ENCODE measurements at regions not wholly inside any gene's neighbourhood (a gene's known extent, or its start where the extent isn't known, plus 50 kb on each side); places are given as distances from the start of the nearest gene placed in this dataset.

DNA sequence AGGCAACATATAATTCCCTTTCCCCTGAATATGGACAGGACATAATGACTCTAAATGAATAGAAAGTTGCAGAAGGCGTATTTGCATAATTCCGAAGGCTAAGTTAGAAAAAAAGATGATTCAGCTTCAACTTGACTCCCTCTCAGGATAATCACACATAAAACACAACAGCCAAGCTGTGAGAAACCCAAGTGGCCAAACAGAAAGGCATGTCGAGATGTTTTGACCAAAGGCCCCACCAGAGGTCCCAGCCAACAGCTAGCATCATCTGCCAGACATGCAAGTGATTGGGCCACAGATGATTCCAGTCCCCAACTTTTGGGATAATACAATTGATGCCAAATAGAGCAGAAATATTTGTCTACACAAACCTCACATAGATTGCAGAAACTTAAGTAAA, 444.9 kb downstream of the LTN1 start:
- Histone ChIP-seq H3F3A (ENCODE audit: low read depth) (no peaks in the 10 kb centered on the region), H4K20me1 (ENCODE audit: insufficient read depth, low read length, poor library complexity, severe bottlenecking) (no peaks in the 10 kb centered on the region), H3K79me2 (ENCODE audit: insufficient read depth, low read length) (no peaks in the 10 kb centered on the region), H3K27me3 (ENCODE audit: insufficient read depth, low read length, poor library complexity, severe bottlenecking) (no peaks in the 10 kb centered on the region), H3K9ac (ENCODE audit: low read depth, low read length, poor library complexity, severe bottlenecking) (no peak overlapping the region), H3K36me3 (ENCODE audit: insufficient read depth, low read length) (no peaks in the 10 kb centered on the region), H3K4me3 (ENCODE audit: low read length, poor library complexity, severe bottlenecking) (no peak overlapping the region), H3K4me2 (ENCODE audit: low read depth, low read length, poor library complexity, severe bottlenecking) (no peak overlapping the region), H3K9me2 (replicated peaks; ENCODE audit: low read depth, low read length) (no peaks in the 10 kb centered on the region), H3K4me1 (ENCODE audit: insufficient read depth, low read length, poor library complexity, severe bottlenecking) (no peaks in the 10 kb centered on the region), H2AFZ (ENCODE audit: low read length) (no peak overlapping the region), H3K9me3 (ENCODE audit: insufficient read depth, low read depth, low read length) (no peaks in the 10 kb centered on the region; the same call in 1 of the 2 replicates)
- no peak for TF ChIP-seq EZH2phosphoT487 (IDR thresholded peaks at IDR 0.05; ENCODE audit: borderline replicate concordance)
- TF ChIP-seq, protein P1, sequence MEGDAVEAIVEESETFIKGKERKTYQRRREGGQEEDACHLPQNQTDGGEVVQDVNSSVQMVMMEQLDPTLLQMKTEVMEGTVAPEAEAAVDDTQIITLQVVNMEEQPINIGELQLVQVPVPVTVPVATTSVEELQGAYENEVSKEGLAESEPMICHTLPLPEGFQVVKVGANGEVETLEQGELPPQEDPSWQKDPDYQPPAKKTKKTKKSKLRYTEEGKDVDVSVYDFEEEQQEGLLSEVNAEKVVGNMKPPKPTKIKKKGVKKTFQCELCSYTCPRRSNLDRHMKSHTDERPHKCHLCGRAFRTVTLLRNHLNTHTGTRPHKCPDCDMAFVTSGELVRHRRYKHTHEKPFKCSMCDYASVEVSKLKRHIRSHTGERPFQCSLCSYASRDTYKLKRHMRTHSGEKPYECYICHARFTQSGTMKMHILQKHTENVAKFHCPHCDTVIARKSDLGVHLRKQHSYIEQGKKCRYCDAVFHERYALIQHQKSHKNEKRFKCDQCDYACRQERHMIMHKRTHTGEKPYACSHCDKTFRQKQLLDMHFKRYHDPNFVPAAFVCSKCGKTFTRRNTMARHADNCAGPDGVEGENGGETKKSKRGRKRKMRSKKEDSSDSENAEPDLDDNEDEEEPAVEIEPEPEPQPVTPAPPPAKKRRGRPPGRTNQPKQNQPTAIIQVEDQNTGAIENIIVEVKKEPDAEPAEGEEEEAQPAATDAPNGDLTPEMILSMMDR (conservative IDR thresholded peaks at IDR 0.05; ENCODE audit: low read length), result no peak

DNA sequence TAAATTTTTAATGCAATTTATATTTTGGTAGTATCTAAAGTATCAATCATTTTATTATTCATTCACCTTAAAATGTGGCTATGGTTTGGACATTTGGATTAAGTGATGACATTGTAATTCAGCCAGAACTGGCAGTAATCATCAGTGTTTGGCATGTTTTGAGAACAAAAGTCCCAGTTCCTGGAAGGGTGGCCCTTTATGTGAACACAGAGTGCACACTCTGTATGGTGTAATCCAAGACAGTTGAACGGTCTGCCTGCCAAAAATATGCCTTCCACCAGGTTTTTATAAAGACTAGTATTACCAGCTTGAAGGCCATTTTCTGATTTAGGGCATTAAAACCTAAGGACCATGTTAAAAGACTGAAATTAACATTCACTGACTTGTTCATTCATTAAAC, 448.7 kb downstream of the LTN1 start:
- TF ChIP-seq, protein P1 (conservative IDR thresholded peaks at IDR 0.05; ENCODE audit: low read length), result no peak
- no peak for TF ChIP-seq EZH2phosphoT487 (IDR thresholded peaks at IDR 0.05; ENCODE audit: borderline replicate concordance)
- H3K4me2 ChIP-seq (ENCODE audit: low read depth, low read length, poor library complexity, severe bottlenecking), result no peak overlapping the region
- H3K27me3 ChIP-seq (ENCODE audit: insufficient read depth, low read length, poor library complexity, severe bottlenecking), result no peaks in the 10 kb centered on the region
- H4K20me1 ChIP-seq (ENCODE audit: insufficient read depth, low read length, poor library complexity, severe bottlenecking), result no peaks in the 10 kb centered on the region
- H3K36me3 ChIP-seq (ENCODE audit: insufficient read depth, low read length), result no peaks in the 10 kb centered on the region
- no peaks in the 10 kb centered on the region; the same call in 1 of the 2 replicates for H3K9me3 ChIP-seq (ENCODE audit: insufficient read depth, low read depth, low read length)
- no peaks in the 10 kb centered on the region for H3F3A ChIP-seq (ENCODE audit: low read depth)
- no peaks in the 10 kb centered on the region for H3K4me1 ChIP-seq (ENCODE audit: insufficient read depth, low read length, poor library complexity, severe bottlenecking)
- no peak overlapping the region for H3K4me3 ChIP-seq (ENCODE audit: low read length, poor library complexity, severe bottlenecking)
- H3K9me2 ChIP-seq (replicated peaks; ENCODE audit: low read depth, low read length), result no peaks in the 10 kb centered on the region
- H3K9ac ChIP-seq (ENCODE audit: low read depth, low read length, poor library complexity, severe bottlenecking), result no peak overlapping the region
- H2AFZ ChIP-seq (ENCODE audit: low read length), result no peak overlapping the region
- H3K79me2 ChIP-seq (ENCODE audit: insufficient read depth, low read length), result no peaks in the 10 kb centered on the region

DNA sequence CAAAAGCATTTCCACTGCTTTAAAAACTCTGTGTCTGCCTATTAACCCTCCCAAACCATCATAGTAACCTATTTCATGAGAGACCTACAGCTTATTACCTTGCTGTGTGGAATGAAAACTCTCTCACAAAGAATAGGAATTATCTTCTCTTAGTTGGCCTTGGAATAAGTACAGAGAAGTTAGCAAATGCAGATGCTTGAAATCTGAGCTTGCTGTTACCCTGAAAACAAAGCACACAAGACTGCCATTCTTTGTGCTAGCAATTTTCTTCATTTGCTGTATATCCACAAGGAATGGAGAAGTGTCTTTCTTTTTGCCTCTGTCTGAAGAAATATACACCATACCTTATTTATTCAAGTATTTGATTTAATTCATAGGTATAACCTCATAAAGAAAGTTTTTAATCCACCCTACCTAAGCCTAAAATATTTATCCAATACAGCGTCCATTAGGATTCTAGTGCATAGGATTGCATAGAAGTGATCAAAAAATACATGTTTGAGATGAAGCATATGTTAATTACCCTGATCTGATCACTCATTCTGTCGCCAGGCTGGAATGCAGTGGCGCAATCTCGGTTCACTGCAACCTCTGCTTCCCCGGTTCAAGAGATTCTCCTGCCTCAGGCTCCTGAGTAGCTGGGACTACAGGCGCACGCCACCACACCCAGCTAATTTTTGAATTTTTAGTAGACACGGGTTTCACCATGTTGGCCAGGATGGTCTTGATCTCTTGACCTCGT, 451.1 kb downstream of the LTN1 start:
- H3K9me3 ChIP-seq (ENCODE audit: insufficient read depth, low read depth, low read length), result no peaks in the 10 kb centered on the region; the same call in 1 of the 2 replicates
- H3K9me2 ChIP-seq (replicated peaks; ENCODE audit: low read depth, low read length), result no peaks in the 10 kb centered on the region
- no peaks in the 10 kb centered on the region for H3K27me3 ChIP-seq (ENCODE audit: insufficient read depth, low read length, poor library complexity, severe bottlenecking)
- no peak overlapping the region for H3K4me2 ChIP-seq (ENCODE audit: low read depth, low read length, poor library complexity, severe bottlenecking)
- H3K79me2 ChIP-seq (ENCODE audit: insufficient read depth, low read length), result no peaks in the 10 kb centered on the region
- H2AFZ ChIP-seq (ENCODE audit: low read length), result no peak overlapping the region
- no peaks in the 10 kb centered on the region for H3F3A ChIP-seq (ENCODE audit: low read depth)
- no peaks in the 10 kb centered on the region for H3K4me1 ChIP-seq (ENCODE audit: insufficient read depth, low read length, poor library complexity, severe bottlenecking)
- H3K36me3 ChIP-seq (ENCODE audit: insufficient read depth, low read length), result no peaks in the 10 kb centered on the region
- no peak for TF ChIP-seq EZH2phosphoT487 (IDR thresholded peaks at IDR 0.05; ENCODE audit: borderline replicate concordance)
- TF ChIP-seq, protein P1 (conservative IDR thresholded peaks at IDR 0.05; ENCODE audit: low read length), result no peak
- H4K20me1 ChIP-seq (ENCODE audit: insufficient read depth, low read length, poor library complexity, severe bottlenecking), result no peaks in the 10 kb centered on the region
- no peak overlapping the region for H3K9ac ChIP-seq (ENCODE audit: low read depth, low read length, poor library complexity, severe bottlenecking)
- no peak overlapping the region for H3K4me3 ChIP-seq (ENCODE audit: low read length, poor library complexity, severe bottlenecking)

All from Loucy (cell line).